CD4-positive, alpha-beta T cell treated with Interleukin-10 for 1 hour (primary cell): ENCODE measurements at regions not wholly inside any gene's neighbourhood (a gene's known extent, or its start where the extent isn't known, plus 50 kb on each side); places are given as distances from the start of the nearest gene placed in this dataset.
"Not testable (repeated sequence)": the region's sequence is repeated elsewhere in the genome, so short reads cannot be mapped to it uniquely, and the experiment has no call there.

Source experiments
- DNase-seq: peaks from one replicate; pipeline ENCODE4 v3.0.0-alpha.2; 2020

GRCh38 chr4:60817609-60818008 lies 382.5 kb upstream of the ADGRL3 start:
- no peak for DNase-seq

GRCh38 chr4:60822986-60823385 lies 377.1 kb upstream of the ADGRL3 start:
- no peak for DNase-seq

GRCh38 chr4:60840020-60840419 lies 360.1 kb upstream of the ADGRL3 start:
- no peak for DNase-seq

- DNase-seq, result no peak
Measured at GRCh38 chr4:60846678-60847077, 353.4 kb upstream of the ADGRL3 start.

- DNase-seq, result no peak
Measured at GRCh38 chr4:60847614-60848013, 352.5 kb upstream of the ADGRL3 start.

GRCh38 chr4:60857130-60857753 lies 342.9 kb upstream of the ADGRL3 start:
- no peak for DNase-seq

GRCh38 chr4:60863442-60863841 lies 336.7 kb upstream of the ADGRL3 start:
- no peak for DNase-seq

GRCh38 chr4:60865273-60865672 lies 334.9 kb upstream of the ADGRL3 start:
- DNase-seq, result no peak

- no peak for DNase-seq
Measured at GRCh38 chr4:60868232-60868960, 331.7 kb upstream of the ADGRL3 start.

- no peak for DNase-seq
Measured at GRCh38 chr4:60879135-60879701, 320.9 kb upstream of the ADGRL3 start.

- DNase-seq, result no peak
Measured at GRCh38 chr4:60884587-60884986, 315.5 kb upstream of the ADGRL3 start.

- DNase-seq, result no peak
Measured at GRCh38 chr4:60885011-60885410, 315.1 kb upstream of the ADGRL3 start.

GRCh38 chr4:60890743-60891142 lies 309.4 kb upstream of the ADGRL3 start:
- DNase-seq, result no peak

GRCh38 chr4:60891947-60892346 lies 308.2 kb upstream of the ADGRL3 start:
- DNase-seq, result no peak

GRCh38 chr4:60897415-60897814 lies 302.7 kb upstream of the ADGRL3 start:
- no peak for DNase-seq

GRCh38 chr4:60905162-60905561 lies 295.0 kb upstream of the ADGRL3 start:
- DNase-seq, result no peak

GRCh38 chr4:60911127-60911526 lies 289.0 kb upstream of the ADGRL3 start:
- DNase-seq, result no peak

- DNase-seq, result no peak
Measured at GRCh38 chr4:60913002-60913401, 287.1 kb upstream of the ADGRL3 start.

- no peak for DNase-seq
Measured at GRCh38 chr4:60913671-60914070, 286.5 kb upstream of the ADGRL3 start.

GRCh38 chr4:60921735-60922134 lies 278.4 kb upstream of the ADGRL3 start:
- DNase-seq, result not testable (repeated sequence)

- DNase-seq, result no peak
Measured at GRCh38 chr4:60923075-60923474, 277.1 kb upstream of the ADGRL3 start.

GRCh38 chr4:60926624-60927023 lies 273.5 kb upstream of the ADGRL3 start:
- no peak for DNase-seq

GRCh38 chr4:60930866-60931265 lies 269.3 kb upstream of the ADGRL3 start:
- DNase-seq, result no peak

- DNase-seq, result no peak
Measured at GRCh38 chr4:60934566-60935295, 265.4 kb upstream of the ADGRL3 start.
